DMS53 treated with DMSO at 0.1 percent for 48 hours (cell line): ENCODE measurements at regions not wholly inside any gene's neighbourhood (a gene's known extent, or its start where the extent isn't known, plus 50 kb on each side); places are given as distances from the start of the nearest gene placed in this dataset.
"Not testable (repeated sequence)": the region's sequence is repeated elsewhere in the genome, so short reads cannot be mapped to it uniquely, and the experiment has no call there.

Experiments used
- DNase-seq: peaks from one replicate; lab custom pipeline; 2025; ENCODE audit not compliant: unreplicated experiment; lab: John Stamatoyannopoulos, UW

DNA sequence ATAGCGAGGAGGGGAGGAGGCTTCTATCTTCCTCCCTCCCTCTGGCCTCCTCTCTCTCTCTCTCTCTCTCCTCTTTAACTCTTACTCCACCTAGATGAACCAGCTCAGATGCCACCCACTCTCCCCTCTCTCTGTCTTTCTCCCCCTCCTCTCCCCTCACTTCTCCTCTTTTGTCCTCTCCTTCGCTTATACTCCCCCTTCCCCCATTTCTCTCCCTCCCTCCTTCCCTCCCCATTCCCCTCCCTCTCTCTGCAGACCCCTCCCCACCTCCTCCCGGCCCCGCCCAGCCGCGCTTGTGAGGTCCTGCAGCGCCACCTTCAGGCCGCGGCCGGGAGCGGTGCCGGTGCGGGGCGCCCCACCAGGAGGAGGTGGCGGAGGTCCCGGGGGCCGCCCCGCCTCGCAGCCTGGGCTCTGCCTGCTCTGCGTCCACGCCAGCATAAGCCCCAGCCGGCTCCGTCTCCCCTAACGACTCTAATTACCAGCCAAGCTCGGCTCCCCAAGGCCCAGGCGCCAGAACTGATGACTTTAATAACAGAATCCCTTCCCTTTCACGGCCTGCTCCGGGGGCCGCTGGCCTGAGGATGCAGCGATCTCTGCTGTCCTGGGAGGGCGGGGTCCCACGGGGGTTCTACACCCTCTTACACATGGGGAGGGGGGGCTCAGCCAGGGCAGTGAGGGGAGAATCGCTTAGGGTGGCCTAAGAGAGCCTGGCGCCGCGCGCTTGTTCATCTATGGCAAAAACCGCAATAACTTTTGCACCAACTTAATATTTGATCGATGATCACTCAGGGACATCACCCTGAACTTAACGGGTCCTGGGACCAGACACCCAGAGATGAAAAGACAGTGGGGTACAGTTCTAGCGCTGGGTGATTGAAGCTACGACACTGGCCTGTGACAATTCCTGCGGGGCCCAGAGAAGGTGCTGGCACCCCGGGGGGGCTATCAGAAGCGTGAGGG lies 637.3 kb downstream of the MATN1 start:
- no peak for DNase-seq

- no peak for DNase-seq
Measured at GRCh38 chr1:30084909-30085571, 638.3 kb downstream of the MATN1 start.

DNA sequence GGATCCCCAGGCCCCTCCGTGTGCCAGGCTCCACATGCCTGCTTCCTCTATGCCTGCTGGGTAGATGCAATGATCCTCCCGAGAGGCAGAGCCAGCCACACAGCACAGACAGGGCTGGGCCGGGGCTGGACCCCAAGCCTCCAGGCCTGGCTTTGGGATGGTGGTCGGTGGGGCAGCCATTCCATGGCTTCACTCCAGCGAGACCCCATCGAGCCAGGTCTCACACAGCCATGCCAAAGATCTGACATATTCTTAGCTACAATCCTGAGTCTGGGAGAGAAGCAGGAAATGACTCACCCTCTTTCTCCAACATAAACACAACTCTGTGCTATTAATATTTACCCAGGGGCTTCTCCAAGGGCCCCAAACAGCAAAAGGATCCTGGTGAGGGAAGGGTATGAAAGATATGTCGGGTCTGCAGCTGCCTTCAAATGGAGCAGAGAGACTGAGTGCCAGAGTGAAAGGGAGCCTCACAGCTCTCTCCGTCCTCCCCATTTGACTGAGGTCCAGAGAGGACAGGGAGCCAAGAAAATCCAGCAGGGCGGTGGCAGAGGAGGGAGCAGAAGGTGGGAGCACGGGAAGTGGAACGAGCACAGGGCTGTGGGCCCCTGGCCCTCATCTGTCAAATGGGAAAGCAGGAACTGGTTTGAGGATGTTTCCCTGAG lies 639.5 kb downstream of the MATN1 start:
- no peak for DNase-seq

DNA sequence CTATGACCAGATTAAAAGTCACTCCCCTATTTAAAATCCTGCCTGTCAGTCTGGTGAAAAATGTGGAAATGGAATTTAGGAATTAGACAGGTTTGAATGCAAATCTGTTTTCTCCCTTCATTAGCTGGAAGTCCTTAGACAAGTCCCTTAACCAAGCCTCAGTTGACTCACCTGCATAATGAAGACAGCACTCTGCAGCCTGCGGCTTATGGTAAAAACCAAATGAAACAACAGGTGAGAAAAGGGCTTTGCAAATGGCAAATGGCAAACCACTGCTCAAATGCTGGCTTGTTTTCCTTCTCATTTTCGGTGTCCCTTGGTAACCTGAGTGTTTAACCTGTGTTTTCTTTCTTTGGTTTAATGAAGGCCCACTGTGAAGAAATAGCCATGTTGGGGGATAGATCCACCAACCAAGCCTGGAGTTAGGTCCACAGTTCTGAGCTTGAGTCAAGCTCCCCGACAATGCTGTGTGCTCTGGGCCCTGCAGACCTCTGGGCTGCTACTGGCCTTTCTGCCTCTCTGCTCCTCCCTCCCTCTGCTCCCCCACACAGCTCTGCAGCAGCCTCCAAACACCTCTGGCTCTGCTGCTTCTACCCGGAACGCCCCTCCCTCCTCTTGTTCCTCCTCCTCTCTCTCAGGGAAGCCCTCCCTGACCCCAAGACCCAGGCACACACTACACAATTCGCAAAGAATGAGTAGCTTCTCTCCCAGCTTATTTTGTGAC lies 641.8 kb downstream of the MATN1 start:
- no peak for DNase-seq

DNA sequence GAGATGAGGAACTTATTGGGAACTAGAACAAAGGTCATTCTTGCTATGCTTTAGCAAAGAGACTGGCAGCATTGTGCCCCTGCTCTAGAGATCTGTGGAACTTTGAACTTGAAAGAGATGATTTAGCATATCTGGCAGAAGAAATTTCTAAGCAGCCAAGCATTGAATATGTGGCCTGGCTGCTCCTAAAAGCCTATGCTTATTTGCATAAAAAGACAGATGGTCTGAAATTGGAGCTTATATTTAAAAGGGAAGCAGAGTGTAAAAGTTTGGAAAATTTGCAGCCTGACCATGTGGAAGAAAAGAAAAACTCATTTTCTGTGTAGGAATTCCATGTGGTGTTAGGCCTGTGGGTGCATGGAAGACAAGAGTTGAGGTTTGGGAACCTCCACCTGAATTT lies 647.5 kb downstream of the MATN1 start:
- DNase-seq: not testable (repeated sequence)

GRCh38 chr1:30068787-30069472 lies 654.5 kb downstream of the MATN1 start:
- no peak for DNase-seq

DNA sequence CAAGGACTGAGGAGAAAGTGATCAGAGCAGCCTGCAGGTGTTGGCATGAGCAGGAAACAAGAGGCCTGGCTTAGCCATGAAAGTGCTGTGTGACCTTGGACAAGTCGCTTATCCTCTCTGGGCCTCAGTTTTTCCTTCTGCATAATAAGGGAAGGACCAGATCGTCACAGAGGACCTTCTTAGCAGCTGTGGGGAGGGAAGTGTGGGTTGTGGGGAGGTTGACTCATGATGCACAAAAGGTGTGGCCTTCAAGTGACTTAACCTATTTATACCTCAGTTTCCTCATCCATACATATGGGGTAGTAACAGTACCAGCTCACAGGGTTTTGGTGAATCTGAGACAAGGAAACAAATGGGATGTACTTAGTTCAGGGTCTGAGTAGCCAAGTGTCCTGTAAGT lies 658.8 kb downstream of the MATN1 start:
- no peak for DNase-seq

GRCh38 chr1:30063621-30064280 lies 659.6 kb downstream of the MATN1 start:
- no peak for DNase-seq

DNA sequence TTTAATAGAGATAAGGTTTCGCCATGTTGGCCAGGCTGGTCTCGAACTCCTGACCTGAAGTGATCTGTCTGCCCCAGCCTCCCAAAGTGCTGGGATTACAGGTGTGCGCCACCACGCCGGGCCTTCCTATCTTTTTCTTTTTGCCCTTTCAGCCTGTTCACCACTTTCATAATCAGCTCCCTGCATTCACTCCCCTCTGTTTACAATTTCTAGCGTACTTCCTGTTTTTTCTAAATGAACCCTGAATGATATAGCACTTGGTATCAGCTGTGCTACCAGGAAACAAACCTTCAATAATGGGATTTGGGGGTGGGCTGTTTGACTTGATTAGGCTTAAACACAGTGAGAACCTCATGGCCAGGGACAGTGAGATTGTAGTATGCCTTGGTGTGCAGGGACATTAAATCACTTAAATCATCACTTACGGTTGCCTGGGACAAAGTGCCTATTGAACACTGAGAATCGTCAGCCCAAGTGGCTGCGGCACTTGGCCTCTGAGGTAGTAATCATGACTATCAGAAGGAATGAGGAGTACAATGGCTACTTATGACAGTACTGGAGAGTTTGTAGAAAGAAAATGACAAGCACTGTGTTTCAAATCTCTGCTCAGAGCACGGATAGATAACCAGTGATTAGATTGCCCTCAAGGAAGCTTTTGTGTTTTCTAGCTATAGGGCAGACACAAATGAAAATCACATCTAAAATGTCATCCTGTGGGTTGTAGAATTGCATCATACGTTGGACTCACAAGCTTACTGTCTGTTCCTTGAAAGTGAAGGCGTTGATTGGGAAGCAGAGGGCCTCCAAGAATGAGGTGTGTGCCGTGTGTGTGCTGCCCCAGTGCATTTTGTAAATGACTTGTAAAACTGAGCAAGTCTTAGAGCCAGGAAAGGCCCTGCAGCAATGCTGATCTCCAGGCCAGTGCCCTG lies 661.8 kb downstream of the MATN1 start:
- DNase-seq: no peak

GRCh38 chr1:30060738-30061137 lies 662.6 kb downstream of the MATN1 start:
- DNase-seq: no peak

GRCh38 chr1:30058970-30059369 lies 664.4 kb downstream of the MATN1 start:
- DNase-seq: no peak

DNA sequence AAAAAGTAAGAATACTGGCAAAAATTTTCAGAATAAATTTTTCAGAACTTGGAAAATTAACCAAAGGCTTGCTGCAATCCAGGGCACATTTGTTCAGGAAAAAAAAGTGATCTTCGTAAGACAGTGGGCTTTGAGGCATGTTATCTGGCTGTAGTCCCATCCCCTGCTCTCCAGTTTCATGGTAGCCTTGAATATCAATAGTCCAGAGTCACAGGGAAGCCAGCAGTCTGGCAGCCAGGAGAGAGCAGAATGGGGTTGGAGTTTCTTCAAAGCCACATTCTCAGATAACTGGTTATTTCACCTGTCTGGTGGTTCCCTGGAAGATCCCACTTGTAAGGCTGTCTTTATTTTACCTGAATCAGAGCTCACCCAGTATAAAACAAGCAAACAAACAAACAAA lies 669.3 kb downstream of the MATN1 start:
- no peak for DNase-seq

- no peak for DNase-seq
Measured at GRCh38 chr1:30052178-30052577, 671.2 kb downstream of the MATN1 start.

DNA sequence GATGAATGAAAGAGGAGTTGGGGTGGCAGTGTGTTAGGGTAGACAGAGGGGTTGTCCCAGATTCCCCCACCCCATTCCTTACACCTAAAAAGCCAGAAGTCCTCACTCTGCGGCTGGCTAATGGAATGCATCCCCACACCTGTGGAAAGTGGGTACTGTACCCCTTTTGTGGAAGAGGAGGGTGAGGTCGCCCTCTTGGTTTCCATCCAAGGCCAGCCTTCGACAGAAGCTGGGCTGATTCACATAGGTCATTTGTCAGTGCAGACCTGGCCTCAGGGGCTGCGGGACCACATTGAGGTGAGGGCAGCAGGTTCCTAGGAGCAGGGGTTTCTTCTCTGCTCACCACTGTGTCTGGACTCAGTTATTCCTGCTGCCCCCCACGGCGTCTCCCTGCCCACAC lies 671.6 kb downstream of the MATN1 start:
- no peak for DNase-seq

DNA sequence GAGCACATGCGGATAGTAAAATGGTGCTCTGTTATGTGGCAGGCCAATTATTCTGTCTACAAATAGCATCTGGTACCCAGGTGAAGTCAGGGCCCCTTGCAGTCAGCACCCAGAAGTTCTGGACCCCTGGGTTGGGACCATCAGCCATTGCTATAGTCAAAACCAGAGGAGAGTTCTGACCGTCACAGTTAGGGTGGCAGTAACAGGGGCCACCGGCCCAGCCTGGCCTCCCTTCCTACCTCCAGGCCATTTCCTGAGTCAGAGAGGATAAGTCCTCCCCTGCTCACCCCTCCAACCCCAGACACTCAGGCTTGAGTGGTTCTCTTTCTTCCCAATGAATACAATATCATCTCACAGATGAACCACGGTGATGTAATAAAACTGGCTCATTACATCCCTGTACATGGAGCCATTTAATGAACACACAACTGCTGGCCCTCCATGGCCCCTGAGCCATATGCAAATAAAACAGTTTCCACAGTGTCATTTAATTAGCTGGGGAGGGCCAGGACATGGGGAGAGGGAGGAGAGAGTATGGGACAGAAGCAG lies 673.6 kb downstream of the MATN1 start:
- no peak for DNase-seq

GRCh38 chr1:30048905-30049304 lies 674.5 kb downstream of the MATN1 start:
- no peak for DNase-seq

DNA sequence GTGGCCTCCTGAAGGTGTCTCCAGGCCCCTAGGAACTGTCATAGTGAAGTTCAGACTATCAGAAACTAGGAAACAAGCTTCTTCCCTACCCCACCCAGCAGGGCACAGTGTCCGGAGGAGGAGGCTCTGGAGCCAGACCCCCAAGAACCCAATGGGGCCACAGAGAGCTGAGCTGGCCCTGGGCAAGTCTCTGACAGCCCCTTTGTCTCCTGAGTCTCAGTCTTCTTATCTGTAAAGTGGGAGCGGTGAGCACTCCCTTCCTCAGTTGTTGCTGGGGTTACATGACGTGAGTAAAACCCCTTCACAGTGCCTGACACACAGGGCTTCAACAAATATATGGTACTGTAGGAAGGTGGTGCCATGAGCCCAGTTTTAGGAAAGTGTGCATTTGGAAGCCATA lies 675.8 kb downstream of the MATN1 start:
- DNase-seq: no peak

GRCh38 chr1:30046751-30047150 lies 676.6 kb downstream of the MATN1 start:
- DNase-seq: no peak
